Left lobe of liver (tissue), 2 donors: ENCODE measurements at regions not wholly inside any gene's neighbourhood (a gene's known extent, or its start where the extent isn't known, plus 50 kb on each side); places are given as distances from the start of the nearest gene placed in this dataset.

Source experiments
- ATAC-seq: fragments of 200-7000 bp; cut with Tn5 transposase; one replicate; pipeline ENCODE4 v1.9.1; 2020; ENCODE audit warnings: mild to moderate bottlenecking, moderate library complexity
- DNase-seq: peaks from one replicate; pipeline ENCODE4 v3.0.0-alpha.2; 2020; ENCODE audit warnings: low spot score
- donor health status: DM: no; HTN: no; CAD: no; lungs with moderate emphysema.
- donor health status: DM: no; HTN: yes; CAD: no.

DNA sequence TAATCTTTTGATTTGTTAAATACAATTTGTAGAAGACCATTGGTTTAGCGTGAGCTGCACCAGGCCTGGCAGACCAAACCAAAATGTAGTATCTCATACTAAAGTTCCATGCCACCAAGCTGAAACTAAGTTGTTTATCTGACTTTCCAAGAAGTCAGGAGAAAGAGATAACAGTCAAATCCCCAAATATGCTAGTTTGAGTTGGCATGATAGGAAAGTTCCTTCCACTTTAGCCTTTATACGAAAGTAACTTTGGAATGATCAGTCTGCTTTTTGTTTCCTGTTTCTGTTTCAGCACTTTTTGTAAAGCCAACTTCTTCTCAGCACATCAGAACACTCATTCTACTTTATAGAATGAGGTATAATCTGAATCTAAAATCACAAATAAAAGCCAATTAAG lies 449.2 kb downstream of the GRXCR1 start:
- DNase-seq: no peak
- no peak for ATAC-seq

- DNase-seq (no peak), ATAC-seq (no peak)
These were observed 450.8 kb downstream of the GRXCR1 start for GRCh38 chr4:43343298-43343697.

- ATAC-seq (no peak), DNase-seq (no peak)
These were observed 452.9 kb downstream of the GRXCR1 start for GRCh38 chr4:43345323-43345925.

DNA sequence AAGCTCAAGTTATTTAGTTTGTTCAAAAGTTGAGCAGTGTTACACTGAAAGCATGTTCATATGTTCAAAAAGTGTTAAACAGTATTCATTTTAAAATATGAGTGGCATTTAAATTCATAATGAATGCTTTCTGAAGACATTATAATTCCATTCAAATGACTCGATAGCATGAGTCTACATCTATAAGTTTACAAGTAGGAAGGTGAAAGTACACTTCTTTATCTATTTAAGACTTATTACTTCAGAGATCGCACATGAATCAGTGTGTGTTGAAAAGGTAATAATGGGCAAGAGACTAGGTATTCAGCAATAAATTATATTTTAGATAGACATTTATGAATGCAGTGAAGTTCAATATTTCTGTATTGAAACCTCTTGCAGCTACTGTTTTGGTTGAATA lies 456.1 kb downstream of the GRXCR1 start:
- ATAC-seq (no peak), DNase-seq (no peak)

GRCh38 chr4:43351970-43352806 lies 459.7 kb downstream of the GRXCR1 start:
- ATAC-seq: no peak
- DNase-seq: no peak

- ATAC-seq: no peak
- DNase-seq: no peak
These were observed 460.3 kb downstream of the GRXCR1 start for GRCh38 chr4:43352859-43353258.

- DNase-seq: no peak
- ATAC-seq: no peak
These were observed 461.0 kb downstream of the GRXCR1 start for GRCh38 chr4:43353552-43353951.

- no peak for DNase-seq
- ATAC-seq: no peak
These were observed 464.3 kb downstream of the GRXCR1 start for GRCh38 chr4:43356786-43357185.

- no peak for ATAC-seq
- DNase-seq: no peak
These were observed 464.9 kb downstream of the GRXCR1 start for GRCh38 chr4:43357252-43357974.

- DNase-seq: no peak
These were observed 467.8 kb downstream of the GRXCR1 start for GRCh38 chr4:43360296-43360695.

GRCh38 chr4:43362875-43363636 lies 470.5 kb downstream of the GRXCR1 start:
- no peak for ATAC-seq
- DNase-seq: no peak

More at GRCh38 chr4:43360296-43360695, 467.8 kb downstream of the GRXCR1 start:
- ATAC-seq: no peak

GRCh38 chr4:43369036-43369594 lies 476.6 kb downstream of the GRXCR1 start:
- no peak for ATAC-seq
- no peak for DNase-seq

DNA sequence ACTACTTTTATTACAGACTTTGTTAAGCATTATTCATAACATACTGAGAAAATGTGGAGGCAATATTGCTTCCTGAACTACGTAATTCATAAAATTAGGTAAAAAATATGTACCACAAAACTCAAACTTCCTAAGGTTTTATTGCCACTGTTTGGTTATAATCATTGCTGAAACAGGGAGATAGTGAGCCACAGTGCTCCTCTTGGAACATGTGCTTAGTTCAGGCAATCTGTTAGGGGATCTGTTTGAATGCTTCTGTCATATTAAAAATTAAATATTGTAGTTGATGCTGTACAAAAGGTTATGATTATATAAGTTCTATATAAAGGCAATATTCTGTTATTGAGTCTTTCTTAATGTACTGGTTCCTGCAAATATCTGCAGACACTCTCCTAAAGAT lies 480.7 kb downstream of the GRXCR1 start:
- ATAC-seq (no peak), DNase-seq (no peak)

- DNase-seq: no peak
- ATAC-seq: no peak
These were observed 481.8 kb downstream of the GRXCR1 start for GRCh38 chr4:43374216-43374751.

DNA sequence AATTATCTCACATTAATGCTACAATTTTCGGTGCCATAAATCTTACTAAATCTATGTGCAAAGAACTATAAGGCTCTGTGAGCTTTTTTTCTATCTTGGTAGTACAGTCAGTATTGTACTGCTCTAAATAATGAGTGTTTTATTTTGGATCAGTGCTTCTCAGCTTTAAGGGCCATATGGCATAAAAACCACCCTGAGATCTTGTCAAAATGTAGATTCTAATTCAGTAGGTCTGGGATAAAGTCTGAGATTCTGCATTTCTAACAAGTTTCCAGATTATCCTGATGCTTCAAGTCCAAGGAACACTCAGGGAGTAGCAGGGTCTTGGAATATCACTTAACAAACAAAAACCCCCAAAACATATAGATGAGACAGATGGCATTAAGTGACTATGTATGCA lies 486.5 kb downstream of the GRXCR1 start:
- ATAC-seq (no peak), DNase-seq (no peak)

DNA sequence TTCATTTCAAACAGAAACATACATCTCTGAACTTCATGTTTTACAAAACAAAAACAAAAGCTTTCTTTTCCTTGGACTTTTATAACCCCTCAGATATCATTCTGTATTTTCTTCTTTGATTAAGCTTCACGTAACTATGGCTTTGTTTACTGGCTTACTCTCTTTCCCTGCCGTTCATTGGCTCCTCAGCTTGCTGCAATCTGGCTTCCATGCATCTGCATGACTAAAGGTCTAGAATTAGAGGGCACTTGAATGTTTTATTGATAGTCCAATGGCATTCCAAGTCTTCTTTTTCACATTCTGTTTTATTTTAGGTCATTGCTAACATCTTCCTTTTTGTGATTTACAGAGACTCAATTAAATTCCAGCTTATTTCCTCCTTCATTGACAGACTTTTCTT lies 487.6 kb downstream of the GRXCR1 start:
- no peak for ATAC-seq

DNA sequence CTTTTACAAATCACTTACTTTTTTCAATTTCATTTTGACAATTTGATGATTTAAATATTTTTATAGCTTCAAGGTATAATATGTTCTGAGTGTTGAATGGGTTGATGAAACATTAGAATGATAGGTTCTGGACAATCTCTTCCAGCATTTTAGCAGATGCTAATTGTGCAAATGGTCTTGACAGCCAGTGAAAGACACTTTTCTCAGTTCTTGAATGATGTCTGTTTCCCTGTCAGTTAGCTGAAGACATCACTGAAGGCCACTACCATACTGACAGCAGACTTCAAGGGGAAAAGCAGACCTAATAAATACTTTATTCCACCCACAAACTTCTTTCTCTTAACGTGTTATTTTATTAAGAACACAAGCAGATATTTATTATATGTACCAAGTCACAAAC lies 498.6 kb downstream of the GRXCR1 start:
- ATAC-seq: no peak
- DNase-seq: no peak

More for the DNA sequence above, 487.6 kb downstream of the GRXCR1 start:
- DNase-seq: no peak

- ATAC-seq (no peak), DNase-seq (no peak)
These were observed 502.5 kb downstream of the GRXCR1 start for GRCh38 chr4:43394976-43395375.

DNA sequence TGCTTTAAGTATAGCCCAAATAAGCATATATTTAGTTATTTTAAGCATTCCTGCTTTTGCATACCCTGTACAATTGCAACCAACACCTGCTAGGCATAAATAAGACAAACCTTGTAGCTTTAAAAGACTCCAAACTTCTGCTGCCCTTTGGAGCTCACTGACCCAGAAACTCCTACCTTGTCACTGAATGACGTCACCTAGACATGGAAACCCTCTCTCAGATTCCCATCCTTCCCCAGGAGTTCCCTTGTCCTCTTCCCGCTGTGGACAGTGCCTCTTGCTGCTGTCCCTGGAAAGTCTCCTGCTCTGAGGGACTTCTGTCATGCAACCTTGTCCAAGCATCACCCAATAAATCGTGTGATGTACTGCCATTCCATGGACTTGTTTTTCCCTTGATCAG lies 507.2 kb downstream of the GRXCR1 start:
- no peak for ATAC-seq
- DNase-seq: no peak

GRCh38 chr4:43402393-43402792 lies 509.9 kb downstream of the GRXCR1 start:
- ATAC-seq: no peak
- DNase-seq: no peak

- DNase-seq (no peak), ATAC-seq (no peak)
These were observed 518.1 kb downstream of the GRXCR1 start for GRCh38 chr4:43410636-43411035.
